ENCODE measurements at regions not wholly inside any gene's neighbourhood (a gene's known extent, or its start where the extent isn't known, plus 50 kb on each side); places are given as distances from the start of the nearest gene placed in this dataset.

GRCh38 chr6:137998461-137999019, 108.7 kb downstream of the PERP start:
- no peak for DNase-seq
- no peak overlapping the region for H3K4me3 Mint-ChIP-seq
- no peak for ATAC-seq (replicated peaks in 1 of 2)
- peaks cover 0 to 3% of the 10 kb centered on the region in 2 donors for H3K36me3 Mint-ChIP-seq (ENCODE audit: insufficient read depth in 2 of 2)
- peaks cover 0 to 2% of the 10 kb centered on the region in 2 donors for H3K9me3 Mint-ChIP-seq
- H3K27ac Mint-ChIP-seq: no peak overlapping the region
- H3K27me3 Mint-ChIP-seq (ENCODE audit: low read depth): peaks cover 3% of the 10 kb centered on the region
- H3K4me1 Mint-ChIP-seq (ENCODE audit: low read depth): peaks cover 18% of the 10 kb centered on the region

- Mint-ChIP-seq H3K27ac (no peak overlapping the region), H3K4me1 (ENCODE audit: low read depth) (peaks cover 18% of the 10 kb centered on the region), H3K36me3 (ENCODE audit: insufficient read depth in 2 of 2) (peaks cover 0 to 3% of the 10 kb centered on the region in 2 donors), H3K9me3 (peaks cover 0 to 2% of the 10 kb centered on the region in 2 donors), H3K4me3 (no peak overlapping the region), H3K27me3 (ENCODE audit: low read depth) (peaks cover 8% of the 10 kb centered on the region)
- no peak for DNase-seq
- ATAC-seq (replicated peaks in 1 of 2): peak in 1 of 2 donors; percentile 41
Measured at GRCh38 chr6:137999815-138000214, 107.4 kb downstream of the PERP start.

- Mint-ChIP-seq H3K4me1 (ENCODE audit: low read depth) (peaks cover 25% of the 10 kb centered on the region), H3K27ac (no peak overlapping the region), H3K9me3 (peaks cover 0 to 2% of the 10 kb centered on the region in 2 donors), H3K4me3 (no peak overlapping the region), H3K36me3 (ENCODE audit: insufficient read depth in 2 of 2) (peaks cover 0 to 3% of the 10 kb centered on the region in 2 donors), H3K27me3 (ENCODE audit: low read depth) (peaks cover 8% of the 10 kb centered on the region)
- DNase-seq: no peak
- no peak for ATAC-seq (replicated peaks in 1 of 2)
Measured at GRCh38 chr6:138000941-138001340, 106.3 kb downstream of the PERP start.

DNA sequence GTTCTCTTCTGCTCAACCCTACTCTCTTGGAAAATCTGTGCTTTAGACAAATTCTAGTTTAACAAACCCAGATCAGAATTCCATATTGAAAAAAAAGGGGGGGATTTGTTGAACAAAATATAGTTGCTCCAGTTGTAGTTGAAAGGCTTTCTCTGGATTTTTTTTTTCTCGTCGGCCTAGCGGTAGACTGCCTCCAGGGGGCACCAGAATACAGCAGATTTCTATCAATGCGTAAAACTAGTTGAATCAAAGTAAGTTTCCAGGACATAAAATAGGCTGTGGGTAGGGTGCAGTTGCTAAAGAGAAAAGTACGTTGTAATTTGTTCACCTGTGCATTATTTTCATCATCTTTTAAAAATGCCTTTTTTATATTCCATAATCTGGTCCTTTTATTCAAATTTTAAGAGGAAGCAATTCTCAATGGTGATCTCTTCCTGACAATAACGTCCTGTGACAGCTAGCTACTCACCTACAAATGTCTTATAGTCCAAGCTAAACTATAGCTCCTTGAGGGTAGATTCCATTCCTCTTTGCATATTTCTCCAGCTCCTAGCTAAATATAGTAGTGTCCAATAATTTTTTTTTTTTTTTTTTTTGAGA, 105.4 kb downstream of the PERP start:
- no peak overlapping the region for H3K27ac Mint-ChIP-seq
- DNase-seq (peak; percentile 65 to 68), ATAC-seq (replicated peaks in 1 of 2) (peak in 1 of 2 donors; percentile 43)
- H3K9me3 Mint-ChIP-seq: peaks cover 0 to 2% of the 10 kb centered on the region in 2 donors
- no peak overlapping the region for H3K4me3 Mint-ChIP-seq
- H3K36me3 Mint-ChIP-seq (ENCODE audit: insufficient read depth in 2 of 2): peaks cover 0 to under 1% of the 10 kb centered on the region in 2 donors
- peaks cover 34% of the 10 kb centered on the region for H3K4me1 Mint-ChIP-seq (ENCODE audit: low read depth)
- peaks cover 8% of the 10 kb centered on the region for H3K27me3 Mint-ChIP-seq (ENCODE audit: low read depth)

GRCh38 chr6:138004430-138005287, 102.6 kb downstream of the PERP start:
- no peaks in the 10 kb centered on the region for H3K36me3 Mint-ChIP-seq (ENCODE audit: insufficient read depth in 2 of 2)
- H3K27ac Mint-ChIP-seq: no peak overlapping the region
- no peak overlapping the region for H3K4me3 Mint-ChIP-seq
- H3K27me3 Mint-ChIP-seq (ENCODE audit: low read depth): peaks cover 8% of the 10 kb centered on the region
- no peak for ATAC-seq (replicated peaks in 1 of 2)
- H3K4me1 Mint-ChIP-seq (ENCODE audit: low read depth): peaks cover 38% of the 10 kb centered on the region
- H3K9me3 Mint-ChIP-seq: no peaks in the 10 kb centered on the region
- peak in 1 of 2 donors; percentile 17 for DNase-seq

- peaks cover 8% of the 10 kb centered on the region for H3K27me3 Mint-ChIP-seq (ENCODE audit: low read depth)
- no peak overlapping the region for H3K4me3 Mint-ChIP-seq
- ATAC-seq (replicated peaks in 1 of 2) (peak; percentile 20 to 64), DNase-seq (peak in 1 of 2 donors; percentile 33)
- H3K27ac Mint-ChIP-seq: no peak overlapping the region
- H3K9me3 Mint-ChIP-seq: no peaks in the 10 kb centered on the region
- no peaks in the 10 kb centered on the region for H3K36me3 Mint-ChIP-seq (ENCODE audit: insufficient read depth in 2 of 2)
- H3K4me1 Mint-ChIP-seq (ENCODE audit: low read depth): peaks cover 32% of the 10 kb centered on the region
Measured at GRCh38 chr6:138005846-138006245, 101.4 kb downstream of the PERP start.

DNA sequence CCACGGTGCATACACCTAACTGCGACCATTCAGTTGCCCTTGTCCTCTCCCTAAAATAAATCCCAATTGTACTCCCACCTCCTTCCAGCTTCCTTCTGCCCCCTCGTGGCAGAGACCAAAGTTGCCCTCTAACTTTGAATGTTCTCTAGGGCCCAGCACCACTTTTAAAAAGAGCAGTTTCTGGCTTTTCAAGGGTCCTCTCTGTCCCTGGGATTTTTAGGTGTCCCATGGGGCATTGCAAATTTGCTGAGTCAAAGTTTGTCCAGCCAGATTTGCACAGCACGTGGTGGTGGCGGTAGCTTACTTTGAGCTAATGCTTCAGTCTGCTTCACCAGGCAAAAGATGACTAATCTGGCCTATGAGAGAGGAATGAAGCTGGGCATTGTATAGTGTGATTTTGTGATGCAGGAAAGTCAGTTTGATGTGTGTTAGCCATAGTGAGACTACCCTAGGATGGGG, 100.2 kb downstream of the PERP start:
- ATAC-seq (replicated peaks in 1 of 2): peak in 1 of 2 donors; percentile 61
- no peak overlapping the region for H3K27ac Mint-ChIP-seq

DNA sequence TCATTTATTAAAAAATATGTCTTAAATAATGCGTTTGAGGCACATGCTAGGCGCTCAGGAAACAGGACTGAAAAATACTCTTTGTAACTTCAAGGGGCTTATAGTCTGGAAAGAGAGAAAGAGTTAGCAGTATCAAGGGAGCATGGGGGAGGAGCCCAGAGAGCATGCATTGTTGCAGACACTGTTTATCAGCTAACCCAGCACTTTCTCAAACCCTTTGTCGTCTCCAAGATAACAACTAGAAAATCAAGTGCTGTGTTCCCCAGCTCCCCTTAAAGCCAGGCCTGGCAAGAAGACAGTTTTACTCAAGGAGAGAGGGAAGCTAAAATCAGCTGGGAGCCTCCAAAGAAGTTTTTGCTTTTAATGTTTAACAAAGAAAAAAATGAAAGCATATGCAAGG, 98.4 kb downstream of the PERP start:
- DNase-seq (no peak), ATAC-seq (replicated peaks in 1 of 2) (no peak)
- peaks cover 22% of the 10 kb centered on the region for H3K4me1 Mint-ChIP-seq (ENCODE audit: low read depth)
- no peak overlapping the region for H3K4me3 Mint-ChIP-seq
- no peaks in the 10 kb centered on the region for H3K9me3 Mint-ChIP-seq
- H3K27me3 Mint-ChIP-seq (ENCODE audit: low read depth): peaks cover 2% of the 10 kb centered on the region
- no peaks in the 10 kb centered on the region for H3K36me3 Mint-ChIP-seq (ENCODE audit: insufficient read depth in 2 of 2)
- no peak overlapping the region for H3K27ac Mint-ChIP-seq

More for the DNA sequence above, 100.2 kb downstream of the PERP start:
- Mint-ChIP-seq H3K4me1 (ENCODE audit: low read depth) (peaks cover 26% of the 10 kb centered on the region), H3K36me3 (ENCODE audit: insufficient read depth in 2 of 2) (no peaks in the 10 kb centered on the region), H3K27me3 (ENCODE audit: low read depth) (peaks cover 8% of the 10 kb centered on the region), H3K4me3 (no peak overlapping the region), H3K9me3 (no peaks in the 10 kb centered on the region)
- peak; percentile 25 to 29 for DNase-seq

- Mint-ChIP-seq H3K36me3 (ENCODE audit: insufficient read depth in 2 of 2) (no peaks in the 10 kb centered on the region), H3K4me3 (no peak overlapping the region), H3K9me3 (no peaks in the 10 kb centered on the region), H3K27me3 (ENCODE audit: low read depth) (no peaks in the 10 kb centered on the region), H3K27ac (no peak overlapping the region), H3K4me1 (ENCODE audit: low read depth) (peaks cover 10% of the 10 kb centered on the region)
- DNase-seq (no peak), ATAC-seq (replicated peaks in 1 of 2) (no peak)
Measured at GRCh38 chr6:138011413-138011812, 95.8 kb downstream of the PERP start.

DNA sequence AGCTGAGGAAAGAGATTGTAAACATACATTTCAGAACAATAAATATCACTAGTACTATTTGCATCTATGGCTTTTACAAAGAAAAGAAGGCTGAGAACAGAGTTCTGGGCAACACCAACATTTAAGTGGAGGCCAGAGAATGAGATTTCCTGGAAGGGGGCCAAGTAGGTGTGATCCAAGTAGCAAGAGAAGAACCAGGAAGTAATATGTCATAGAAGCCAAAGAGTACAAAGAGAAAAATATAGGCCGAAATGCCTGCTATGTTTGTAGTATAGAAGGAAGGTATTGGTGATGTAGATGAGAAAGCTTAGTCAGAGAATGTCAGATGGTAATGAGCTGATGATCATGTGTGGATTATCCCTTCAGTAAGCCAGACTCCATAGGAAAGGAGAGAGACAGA, 94.5 kb downstream of the PERP start:
- H3K27me3 Mint-ChIP-seq (ENCODE audit: low read depth): no peaks in the 10 kb centered on the region
- DNase-seq (no peak), ATAC-seq (replicated peaks in 1 of 2) (no peak)
- no peaks in the 10 kb centered on the region for H3K36me3 Mint-ChIP-seq (ENCODE audit: insufficient read depth in 2 of 2)
- no peaks in the 10 kb centered on the region for H3K9me3 Mint-ChIP-seq
- no peak overlapping the region for H3K27ac Mint-ChIP-seq
- H3K4me3 Mint-ChIP-seq: no peak overlapping the region
- peaks cover 4% of the 10 kb centered on the region for H3K4me1 Mint-ChIP-seq (ENCODE audit: low read depth)

DNA sequence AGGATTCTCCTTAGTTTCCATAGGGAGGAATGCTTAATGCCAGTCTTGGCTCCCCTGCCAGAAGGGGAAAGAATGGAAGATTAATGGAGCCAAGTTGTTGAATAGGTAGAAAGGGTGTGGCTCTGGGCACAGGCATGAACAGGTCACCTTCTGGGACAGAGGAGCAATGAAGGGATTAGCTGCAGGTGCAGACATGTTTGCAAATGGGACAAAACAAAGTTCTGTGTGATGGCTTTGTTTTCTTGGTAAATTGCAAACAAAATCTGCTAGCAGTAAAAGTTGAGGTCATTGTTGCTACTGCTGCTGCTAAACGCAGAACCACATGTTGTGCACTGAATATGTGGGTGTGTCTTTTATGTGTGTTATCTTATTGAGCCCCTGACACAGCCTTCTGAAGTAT, 93.3 kb downstream of the PERP start:
- DNase-seq: no peak
- H3K27me3 Mint-ChIP-seq (ENCODE audit: low read depth): no peaks in the 10 kb centered on the region
- H3K36me3 Mint-ChIP-seq (ENCODE audit: insufficient read depth in 2 of 2): no peaks in the 10 kb centered on the region
- H3K4me1 Mint-ChIP-seq (ENCODE audit: low read depth): peaks cover 4% of the 10 kb centered on the region
- H3K4me3 Mint-ChIP-seq: no peak overlapping the region
- no peak for ATAC-seq (replicated peaks in 1 of 2)
- H3K27ac Mint-ChIP-seq: no peak overlapping the region
- no peaks in the 10 kb centered on the region for H3K9me3 Mint-ChIP-seq

GRCh38 chr6:138017166-138017757, 90.0 kb downstream of the PERP start:
- Mint-ChIP-seq H3K4me1 (ENCODE audit: low read depth) (peaks cover 4% of the 10 kb centered on the region), H3K4me3 (no peak overlapping the region), H3K36me3 (ENCODE audit: insufficient read depth in 2 of 2) (no peaks in the 10 kb centered on the region), H3K27me3 (ENCODE audit: low read depth) (peaks cover 12% of the 10 kb centered on the region), H3K9me3 (no peaks in the 10 kb centered on the region), H3K27ac (no peak overlapping the region)
- ATAC-seq (replicated peaks in 1 of 2) (no peak), DNase-seq (no peak)

DNA sequence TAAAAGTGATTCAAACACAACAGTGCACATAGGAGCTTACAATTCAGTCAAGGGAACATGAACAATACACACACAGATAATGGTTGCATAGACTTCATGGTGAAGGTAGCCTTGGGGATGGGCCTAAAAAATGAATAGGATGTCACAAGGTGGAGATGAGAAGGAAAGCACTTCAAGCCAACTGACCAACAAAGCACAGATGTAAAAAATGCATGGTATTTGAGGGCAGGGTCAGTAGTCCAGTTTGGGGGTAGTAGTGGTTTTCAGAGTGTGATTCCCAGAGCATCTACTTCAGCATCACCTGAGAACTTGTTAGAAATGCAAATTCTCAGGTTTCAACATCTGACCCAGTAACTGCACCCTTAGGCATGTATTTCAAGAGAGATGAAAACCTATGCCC, 88.9 kb downstream of the PERP start:
- Mint-ChIP-seq H3K36me3 (ENCODE audit: insufficient read depth in 2 of 2) (no peaks in the 10 kb centered on the region), H3K4me1 (ENCODE audit: low read depth) (peaks cover 4% of the 10 kb centered on the region), H3K4me3 (no peak overlapping the region), H3K27ac (no peak overlapping the region), H3K27me3 (ENCODE audit: low read depth) (peaks cover 12% of the 10 kb centered on the region), H3K9me3 (no peaks in the 10 kb centered on the region)
- no peak for DNase-seq
- ATAC-seq (replicated peaks in 1 of 2): no peak

All from activated T-cell treated with anti-CD3 and anti-CD28 coated beads, Interleukin-2, amount 50 U/mL, for 72 hours (primary cell).